Tibial nerve (tissue), 4 donors: ENCODE measurements at regions not wholly inside any gene's neighbourhood (a gene's known extent, or its start where the extent isn't known, plus 50 kb on each side); places are given as distances from the start of the nearest gene placed in this dataset.

Experiments used
- CTCF ChIP-seq, 5 experiments: fragments of 200-600 bp in 3 of 5; fragments of 450-650 bp in 2 of 5; sonication (generic) in 3 of 5; IDR thresholded peaks; one replicate each; pipeline ENCODE4 v1.5.1; 2016 to 2019; ENCODE audit warnings: antibody characterized with exemption in 5 of 5, mild to moderate bottlenecking in 3 of 5, moderate library complexity in 2 of 5
- EP300 ChIP-seq, 2 donors: sonication (generic); formaldehyde crosslinking; IDR thresholded peaks; one replicate each; pipeline ENCODE4 v1.6.1; 2017; ENCODE audit warnings: antibody characterized with exemption in 2 of 2, mild to moderate bottlenecking in 1 of 2
- POLR2A ChIP-seq, 2 donors: fragments of 450-650 bp; IDR thresholded peaks; one replicate each; pipeline ENCODE4 v1.6.1; 2017; ENCODE audit warnings: antibody characterized with exemption in 2 of 2, mild to moderate bottlenecking in 2 of 2, moderate library complexity in 2 of 2

- no peak for TF ChIP-seq POLR2A (IDR thresholded peaks at IDR 0.05)
- no peak for TF ChIP-seq EP300 (IDR thresholded peaks at IDR 0.05)
- no peak for TF ChIP-seq CTCF (IDR thresholded peaks at IDR 0.05)
These were observed 216.7 kb upstream of the ARID1B start for GRCh38 chr6:156560476-156560875.
